GM12874 (cell line): ENCODE measurements at regions not wholly inside any gene's neighbourhood (a gene's known extent, or its start where the extent isn't known, plus 50 kb on each side); places are given as distances from the start of the nearest gene placed in this dataset.
A peak's percentile ranks its signal among the peaks of the same experiment; 100 is the strongest.

ENCODE experiments used
- CTCF ChIP-seq: IDR thresholded peaks from 2 replicates; pipeline ENCODE4 v1.5.1; 2011; ENCODE audit warnings: low read depth, mild to moderate bottlenecking, control low read depth, low read length, moderate library complexity; ENCODE audit not compliant: insufficient read depth

DNA sequence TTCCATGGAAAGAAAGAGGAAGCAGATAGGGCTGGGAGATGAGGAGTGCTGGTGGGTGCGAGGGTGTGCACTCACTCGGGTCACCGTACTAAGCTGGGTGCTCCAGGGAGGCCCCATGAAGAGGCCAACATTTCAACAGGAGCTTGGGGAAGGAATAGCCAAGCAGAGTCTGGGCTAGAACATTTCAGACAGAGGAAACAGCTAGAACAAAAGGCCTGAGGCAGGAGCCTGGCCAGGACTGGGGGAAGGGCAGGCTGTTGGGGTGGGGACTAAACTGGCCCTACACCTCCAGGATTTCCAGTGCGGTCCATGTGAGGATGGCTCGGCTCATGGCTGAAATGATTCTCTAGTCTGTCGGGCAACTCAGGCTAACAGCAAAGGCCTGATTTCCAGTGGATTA lies 90.8 kb downstream of the ZFP36L2 start:
- no peak for TF ChIP-seq CTCF

GRCh38 chr2:43134571-43134889 lies 91.9 kb downstream of the ZFP36L2 start:
- TF ChIP-seq CTCF = no peak

GRCh38 chr2:43133708-43134570 lies 92.5 kb downstream of the ZFP36L2 start:
- 0 out of 2 replicates have a peak, but pooled peaks have one; percentile 18 for TF ChIP-seq CTCF

GRCh38 chr2:43133336-43133707 lies 93.1 kb downstream of the ZFP36L2 start:
- TF ChIP-seq CTCF = no peak

- no peak for TF ChIP-seq CTCF
Observed at GRCh38 chr2:43132683-43133301, 93.6 kb downstream of the ZFP36L2 start.

GRCh38 chr2:43131890-43132682 lies 94.3 kb downstream of the ZFP36L2 start:
- no peak for TF ChIP-seq CTCF
